Mucosa of descending colon (tissue), 3 donors: ENCODE measurements at regions not wholly inside any gene's neighbourhood (a gene's known extent, or its start where the extent isn't known, plus 50 kb on each side); places are given as distances from the start of the nearest gene placed in this dataset.

Experiments
- ATAC-seq: fragments of 200-7000 bp; cut with Tn5 transposase; one replicate; pipeline ENCODE4 v1.9.1; 2020; ENCODE audit warnings: mild to moderate bottlenecking, moderate library complexity
- DNase-seq, 3 donors: peaks; one replicate each; pipeline ENCODE4 v3.0.0-alpha.2; 2020
- H3K36me3 ChIP-seq: fragments of 200-600 bp; one replicate; pipeline ENCODE4 v1.8.0; 2021; ENCODE audit warnings: low read depth, mild to moderate bottlenecking
- H3K4me1 ChIP-seq: fragments of 200-600 bp; one replicate; pipeline ENCODE4 v1.8.0; 2021; ENCODE audit warnings: low read depth, mild to moderate bottlenecking
- H3K4me3 ChIP-seq: fragments of 200-600 bp; one replicate; pipeline ENCODE4 v1.8.0; 2021; ENCODE audit warnings: mild to moderate bottlenecking
- H3K9me3 ChIP-seq: fragments of 200-600 bp; one replicate; pipeline ENCODE4 v1.8.0; 2021; ENCODE audit warnings: mild to moderate bottlenecking
- CTCF ChIP-seq: fragments of 200-600 bp; IDR thresholded peaks from one replicate; pipeline ENCODE4 v1.8.0; 2022; ENCODE audit warnings: antibody characterized with exemption, mild to moderate bottlenecking
- intact Hi-C, 2 donors: fragments of 100-400 bp; cut with DNase I in 1 of 2; cut with micrococcal nuclease in 1 of 2; formaldehyde crosslinking; loops; one replicate each; pipeline versions ENCODE4 v1.11.0 to v1.11.1; 2022; cut with DNase I, micrococcal nuclease
- donor health status: DM: no; HTN: no; CAD: no; lungs with moderate emphysema.
- donor health status: DM: no; HTN: no; CAD: no.
- donor health status: DM: no; HTN: yes; CAD: no.

- Histone ChIP-seq H3K4me3 (no peak overlapping the region), H3K4me1 (no peaks in the 10 kb centered on the region), H3K9me3 (peaks cover 11% of the 10 kb centered on the region), H3K36me3 (no peaks in the 10 kb centered on the region)
- ATAC-seq (no peak), DNase-seq (no peak)
- intact Hi-C loops = no loop called here
- no peak for TF ChIP-seq CTCF
Observed at GRCh38 chr3:36032180-36033047, 347.9 kb upstream of the STAC start.

- no peak for ATAC-seq
- TF ChIP-seq CTCF = no peak
- H3K36me3 ChIP-seq = no peaks in the 10 kb centered on the region
- H3K4me1 ChIP-seq = no peaks in the 10 kb centered on the region
- intact Hi-C loops = no loop called here
- no peak overlapping the region for H3K4me3 ChIP-seq
- DNase-seq = no peak
- no peaks in the 10 kb centered on the region for H3K9me3 ChIP-seq
Observed at GRCh38 chr3:36058404-36059030, 321.8 kb upstream of the STAC start.

- no peak for TF ChIP-seq CTCF
- no peaks in the 10 kb centered on the region for H3K36me3 ChIP-seq
- intact Hi-C loops = no loop called here
- DNase-seq = no peak
- H3K9me3 ChIP-seq = no peaks in the 10 kb centered on the region
- no peak overlapping the region for H3K4me3 ChIP-seq
- no peak for ATAC-seq
- no peaks in the 10 kb centered on the region for H3K4me1 ChIP-seq
Observed at GRCh38 chr3:36060950-36061349, 319.4 kb upstream of the STAC start.

- DNase-seq (no peak), ATAC-seq (no peak)
- intact Hi-C loops = no loop called here
- TF ChIP-seq CTCF = no peak
- Histone ChIP-seq H3K36me3 (no peaks in the 10 kb centered on the region), H3K4me1 (no peaks in the 10 kb centered on the region), H3K9me3 (peaks cover 1% of the 10 kb centered on the region), H3K4me3 (no peak overlapping the region)
Observed at GRCh38 chr3:36063992-36064391, 316.3 kb upstream of the STAC start.

GRCh38 chr3:36065321-36065720, 315.0 kb upstream of the STAC start:
- H3K4me1 ChIP-seq = no peaks in the 10 kb centered on the region
- H3K36me3 ChIP-seq = no peaks in the 10 kb centered on the region
- TF ChIP-seq CTCF = no peak
- no peak for DNase-seq
- no peak for ATAC-seq
- intact Hi-C loops = no loop called here
- peaks cover 4% of the 10 kb centered on the region for H3K9me3 ChIP-seq
- no peak overlapping the region for H3K4me3 ChIP-seq
